GM18517 (cell line): ENCODE measurements at regions not wholly inside any gene's neighbourhood (a gene's known extent, or its start where the extent isn't known, plus 50 kb on each side); places are given as distances from the start of the nearest gene placed in this dataset.
"Not testable (repeated sequence)": the region's sequence is repeated elsewhere in the genome, so short reads cannot be mapped to it uniquely, and the experiment has no call there.

Source experiments
- ATAC-seq: cut with Tn5 transposase; IDR thresholded peaks from one replicate; pipeline ENCODE4 v1.9.1; 2021; ENCODE audit warnings: mild to moderate bottlenecking, moderate library complexity; ENCODE audit not compliant: unreplicated experiment

- no peak for ATAC-seq
Measured at GRCh38 chr11:87779276-87780067, 395.8 kb downstream of the RAB38 start.

GRCh38 chr11:87778357-87778756 is 396.9 kb downstream of the RAB38 start:
- no peak for ATAC-seq

- no peak for ATAC-seq
Measured at GRCh38 chr11:87775036-87775435, 400.2 kb downstream of the RAB38 start.

GRCh38 chr11:87769661-87770060 is 405.6 kb downstream of the RAB38 start:
- ATAC-seq, result no peak

GRCh38 chr11:87767615-87768014 is 407.6 kb downstream of the RAB38 start:
- no peak for ATAC-seq

- ATAC-seq, result not testable (repeated sequence)
Measured at GRCh38 chr11:87764075-87764474, 411.2 kb downstream of the RAB38 start.

- ATAC-seq, result no peak
Measured at GRCh38 chr11:87754685-87755084, 420.6 kb downstream of the RAB38 start.

GRCh38 chr11:87753143-87753542 is 422.1 kb downstream of the RAB38 start:
- no peak for ATAC-seq

- ATAC-seq, result no peak
Measured at GRCh38 chr11:87743007-87743406, 432.2 kb downstream of the RAB38 start.

GRCh38 chr11:87740968-87741367 is 434.3 kb downstream of the RAB38 start:
- no peak for ATAC-seq

GRCh38 chr11:87740451-87740850 is 434.8 kb downstream of the RAB38 start:
- ATAC-seq, result no peak

GRCh38 chr11:87739766-87740165 is 435.5 kb downstream of the RAB38 start:
- no peak for ATAC-seq

GRCh38 chr11:87739261-87739660 is 436.0 kb downstream of the RAB38 start:
- ATAC-seq, result no peak

- ATAC-seq, result no peak
Measured at GRCh38 chr11:87736928-87737327, 438.3 kb downstream of the RAB38 start.

GRCh38 chr11:87726506-87726905 is 448.7 kb downstream of the RAB38 start:
- no peak for ATAC-seq

GRCh38 chr11:87724358-87724757 is 450.9 kb downstream of the RAB38 start:
- no peak for ATAC-seq

GRCh38 chr11:87722756-87723565 is 452.3 kb downstream of the RAB38 start:
- ATAC-seq, result no peak

- ATAC-seq, result no peak
Measured at GRCh38 chr11:87719326-87720073, 455.7 kb downstream of the RAB38 start.

GRCh38 chr11:87712802-87713202 is 462.4 kb downstream of the RAB38 start:
- ATAC-seq, result no peak

- ATAC-seq, result no peak
Measured at GRCh38 chr11:87712391-87712790, 462.9 kb downstream of the RAB38 start.

- not testable (repeated sequence) for ATAC-seq
Measured at GRCh38 chr11:87703589-87703988, 471.7 kb downstream of the RAB38 start.
